Epithelial cell of proximal tubule (primary cell): ENCODE measurements at regions not wholly inside any gene's neighbourhood (a gene's known extent, or its start where the extent isn't known, plus 50 kb on each side); places are given as distances from the start of the nearest gene placed in this dataset.

Source experiments
- DNase-seq: peaks from one replicate; pipeline ENCODE4 v3.0.0-alpha.2; 2011; ENCODE audit warnings: low read depth
- H3K4me3 ChIP-seq: 2 replicates; pipeline ENCODE4 v1.5.1; 2011; ENCODE audit warnings: low read depth, mild to moderate bottlenecking, low read length
- CTCF ChIP-seq: conservative IDR thresholded peaks from 2 replicates; pipeline ENCODE4 v1.5.1; 2012; ENCODE audit warnings: low read depth, mild to moderate bottlenecking, low read length

GRCh38 chr6:169317441-169318202 is 64.0 kb upstream of the THBS2 start:
- DNase-seq = no peak
- no peak for TF ChIP-seq CTCF
- no peak overlapping the region for H3K4me3 ChIP-seq

- no peak for TF ChIP-seq CTCF
- no peak overlapping the region for H3K4me3 ChIP-seq
- DNase-seq = no peak
These were observed 63.0 kb upstream of the THBS2 start for GRCh38 chr6:169316651-169317050.

- no peak overlapping the region for H3K4me3 ChIP-seq
- DNase-seq = no peak
- no peak for TF ChIP-seq CTCF
These were observed 62.4 kb upstream of the THBS2 start for GRCh38 chr6:169315830-169316614.

- no peak for DNase-seq
- no peak for TF ChIP-seq CTCF
- H3K4me3 ChIP-seq = no peak overlapping the region
These were observed 59.8 kb upstream of the THBS2 start for GRCh38 chr6:169313347-169314010.

GRCh38 chr6:169312658-169313346 is 59.2 kb upstream of the THBS2 start:
- DNase-seq = no peak
- no peak overlapping the region for H3K4me3 ChIP-seq
- TF ChIP-seq CTCF = no peak

GRCh38 chr6:169310983-169311382 is 57.3 kb upstream of the THBS2 start:
- DNase-seq = no peak
- TF ChIP-seq CTCF = no peak
- no peak overlapping the region for H3K4me3 ChIP-seq
